Transverse colon (tissue), 4 donors: ENCODE measurements at regions not wholly inside any gene's neighbourhood (a gene's known extent, or its start where the extent isn't known, plus 50 kb on each side); places are given as distances from the start of the nearest gene placed in this dataset.

Experiments used
- DNase-seq: peaks from one replicate; pipeline ENCODE4 v3.0.0-alpha.2; 2019
- H3K27ac ChIP-seq, 4 donors: fragments of 200-600 bp; sonication (generic); 2 replicates each; pipeline ENCODE4 v1.5.1; 2016 to 2018; ENCODE audit warnings: inconsistent platforms in 4 of 4
- H3K27me3 ChIP-seq: fragments of 200-600 bp; sonication (generic); 2 replicates; pipeline ENCODE4 v1.5.1; 2017; ENCODE audit warnings: inconsistent platforms
- H3K36me3 ChIP-seq, 4 donors: fragments of 200-600 bp; sonication (generic); 2 replicates each; pipeline ENCODE4 v1.5.1; 2017 to 2019; ENCODE audit warnings: inconsistent platforms in 4 of 4
- H3K4me1 ChIP-seq, 4 donors: fragments of 200-600 bp; sonication (generic); 2 replicates each; pipeline ENCODE4 v1.5.1; 2017 to 2020; ENCODE audit warnings: inconsistent platforms in 4 of 4
- H3K4me3 ChIP-seq, 4 donors: fragments of 200-600 bp; sonication (generic); 1 replicate in 1 of 4; 2 replicates in 3 of 4; pipeline versions ENCODE4 v1.5.1 to v1.6.1; 2017 to 2019; ENCODE audit warnings: inconsistent platforms in 4 of 4
- H3K9me3 ChIP-seq, 2 donors: fragments of 200-600 bp; sonication (generic); 2 replicates each; pipeline ENCODE4 v1.5.1; 2017 to 2019; ENCODE audit warnings: inconsistent platforms in 2 of 2
- CTCF ChIP-seq, 5 experiments: fragments of 200-600 bp in 3 of 5; fragments of 450-650 bp in 2 of 5; sonication (generic) in 3 of 5; IDR thresholded peaks; 1 replicate in 2 of 5; 2 replicates in 3 of 5; pipeline ENCODE4 v1.5.1; 2016 to 2017; ENCODE audit warnings: antibody characterized with exemption in 5 of 5, inconsistent platforms in 3 of 5, mild to moderate bottlenecking in 2 of 5, moderate library complexity in 1 of 5
- EP300 ChIP-seq: sonication (generic); formaldehyde crosslinking; IDR thresholded peaks from one replicate; pipeline ENCODE4 v1.6.1; 2017; ENCODE audit warnings: antibody characterized with exemption, low read depth
- POLR2A ChIP-seq: fragments of 450-650 bp; IDR thresholded peaks from one replicate; pipeline ENCODE4 v1.6.1; 2016; ENCODE audit warnings: antibody characterized with exemption, mild to moderate bottlenecking, moderate library complexity
- POLR2AphosphoS5 ChIP-seq, 3 donors: sonication (generic); formaldehyde crosslinking; IDR thresholded peaks; one replicate each; pipeline ENCODE4 v1.6.1; 2016; ENCODE audit warnings: antibody characterized with exemption in 3 of 3
- WGBS, 2 donors: methylation state at CpG; one replicate each; pipeline ENCODE4 v1.1.5; 2018; ENCODE audit warnings: low coverage in 1 of 2; 5-methylcytosine and 5-hydroxymethylcytosine counted together
- in situ Hi-C, 4 donors: fragments of 200-750 bp; cut with MboI; loops; one replicate each; pipeline versions ENCODE4 v1.15.0 to v1.15.1; 2017; ENCODE audit warnings: low sequenced_read_pairs in 3 of 4, low pct_ligation_motif_present in 1 of 4, low pct_unique_long_range_greater_than_20kb in 1 of 4
- intact Hi-C: fragments of 100-400 bp; cut with DNase I; formaldehyde crosslinking; loops from one replicate; pipeline ENCODE4 v1.15.1; 2023; ENCODE audit warnings: low total_unique reads

GRCh38 chr2:142672698-142673097, 204.8 kb upstream of the KYNU start:
- WGBS, 2 donors = 86 to 88% methylated on average over 5 to 6 of the region's 6 CpGs
- intact Hi-C loops = no loop called here
- in situ Hi-C loops = no loop called here

GRCh38 chr2:142670362-142670761, 207.1 kb upstream of the KYNU start:
- Histone ChIP-seq H3K4me3 (no peak overlapping the region), H3K36me3 (no peaks in the 10 kb centered on the region), H3K27ac (no peak overlapping the region), H3K27me3 (no peaks in the 10 kb centered on the region), H3K4me1 (no peaks in the 10 kb centered on the region), H3K9me3 (no peaks in the 10 kb centered on the region)
- WGBS, 2 donors = 8 to 42% methylated on average over 1 of the region's 1 CpG
- TF ChIP-seq CTCF (IDR thresholded peaks at IDR 0.05) = no peak
- TF ChIP-seq POLR2A = no peak
- no peak for TF ChIP-seq EP300
- TF ChIP-seq POLR2AphosphoS5 (IDR thresholded peaks at IDR 0.05) = no peak
- in situ Hi-C loops = no loop called here
- intact Hi-C loops = no loop called here
- DNase-seq = no peak

More at GRCh38 chr2:142672698-142673097, 204.8 kb upstream of the KYNU start:
- no peak overlapping the region for H3K4me3 ChIP-seq
- DNase-seq = no peak
- H3K27ac ChIP-seq = no peak overlapping the region
- no peaks in the 10 kb centered on the region for H3K27me3 ChIP-seq
- H3K4me1 ChIP-seq = no peaks in the 10 kb centered on the region
- no peaks in the 10 kb centered on the region for H3K36me3 ChIP-seq
- no peaks in the 10 kb centered on the region for H3K9me3 ChIP-seq
- TF ChIP-seq POLR2A (no peak), CTCF (IDR thresholded peaks at IDR 0.05) (no peak), EP300 (no peak), POLR2AphosphoS5 (IDR thresholded peaks at IDR 0.05) (no peak)

GRCh38 chr2:142668420-142668819, 209.0 kb upstream of the KYNU start:
- 62 to 73% methylated on average over 3 of the region's 3 CpGs for WGBS, 2 donors
- no peak for TF ChIP-seq CTCF (IDR thresholded peaks at IDR 0.05)
- no peak for TF ChIP-seq POLR2A
- no peak for TF ChIP-seq POLR2AphosphoS5 (IDR thresholded peaks at IDR 0.05)
- DNase-seq = no peak

GRCh38 chr2:142665241-142665640, 212.2 kb upstream of the KYNU start:
- Histone ChIP-seq H3K4me3 (no peak overlapping the region), H3K27ac (no peak overlapping the region), H3K9me3 (no peaks in the 10 kb centered on the region), H3K36me3 (no peaks in the 10 kb centered on the region), H3K27me3 (no peaks in the 10 kb centered on the region), H3K4me1 (no peaks in the 10 kb centered on the region)
- TF ChIP-seq POLR2A (no peak), POLR2AphosphoS5 (IDR thresholded peaks at IDR 0.05) (no peak)
- no peak for DNase-seq
- intact Hi-C loops = no loop called here
- WGBS, 2 donors = 86 to 95% methylated on average over 3 of the region's 3 CpGs
- in situ Hi-C loops = no loop called here

More at GRCh38 chr2:142668420-142668819, 209.0 kb upstream of the KYNU start:
- no peaks in the 10 kb centered on the region for H3K36me3 ChIP-seq
- H3K9me3 ChIP-seq = no peaks in the 10 kb centered on the region
- H3K4me1 ChIP-seq = no peaks in the 10 kb centered on the region
- H3K27ac ChIP-seq = no peak overlapping the region
- H3K27me3 ChIP-seq = no peaks in the 10 kb centered on the region
- H3K4me3 ChIP-seq = no peak overlapping the region
- intact Hi-C loops (no loop called here), in situ Hi-C loops (no loop called here)

GRCh38 chr2:142650601-142651000, 226.9 kb upstream of the KYNU start:
- no peaks in the 10 kb centered on the region for H3K36me3 ChIP-seq
- in situ Hi-C loops (no loop called here), intact Hi-C loops (no loop called here)
- WGBS, 2 donors = 56 to 64% methylated on average over 2 of the region's 2 CpGs
- H3K4me1 ChIP-seq = no peaks in the 10 kb centered on the region
- H3K9me3 ChIP-seq = no peaks in the 10 kb centered on the region
- no peak overlapping the region for H3K27ac ChIP-seq
- H3K27me3 ChIP-seq = no peaks in the 10 kb centered on the region
- TF ChIP-seq POLR2A (no peak), POLR2AphosphoS5 (IDR thresholded peaks at IDR 0.05) (no peak), CTCF (IDR thresholded peaks at IDR 0.05) (no peak), EP300 (no peak)
- H3K4me3 ChIP-seq = no peak overlapping the region
- no peak for DNase-seq
